ENCODE measurements at regions not wholly inside any gene's neighbourhood (a gene's known extent, or its start where the extent isn't known, plus 50 kb on each side); places are given as distances from the start of the nearest gene placed in this dataset.

DNA sequence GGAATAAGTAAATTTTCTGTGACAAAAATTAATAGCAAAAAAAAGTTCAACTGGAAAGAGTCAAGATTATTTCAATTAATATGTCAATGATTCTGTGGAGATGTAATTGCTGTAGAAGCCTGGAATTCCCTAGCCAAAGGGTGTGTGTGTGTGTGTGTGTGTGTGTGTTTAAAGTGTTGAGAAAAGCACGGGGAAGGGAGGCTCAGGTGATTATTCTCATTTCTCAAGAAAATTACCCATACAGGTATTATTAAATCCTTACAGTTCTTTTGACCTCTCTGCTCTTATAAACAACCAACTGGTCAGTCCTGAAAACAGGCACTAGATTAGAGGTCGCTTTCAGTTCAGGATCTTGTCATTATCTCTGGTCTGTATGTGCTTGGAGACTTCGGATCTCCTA lies 129.3 kb upstream of the SASH1 start:
- no peak overlapping the region for H3K4me3 ChIP-seq

DNA sequence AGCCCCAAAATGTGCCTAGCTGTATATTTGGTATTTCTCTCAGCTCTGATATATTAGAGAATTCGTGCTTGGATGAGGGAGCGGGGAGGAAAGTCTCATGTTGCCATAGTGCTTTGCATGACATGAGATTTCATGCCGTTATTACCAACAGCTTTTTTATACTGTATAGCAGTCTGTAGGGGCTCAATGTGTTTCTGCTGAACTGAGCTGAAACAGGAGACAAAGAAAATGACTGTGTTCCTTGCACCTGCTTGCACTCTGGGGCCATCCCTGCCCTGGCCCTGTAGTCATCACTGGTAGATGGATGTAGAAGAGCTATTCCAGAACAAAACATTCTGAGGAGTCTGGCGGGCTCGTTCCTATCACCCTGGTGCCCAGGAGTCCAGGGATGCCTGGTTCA lies 128.0 kb upstream of the SASH1 start:
- Histone ChIP-seq H3K27me3 (peaks cover 0 to 8% (median 0%) of the 10 kb centered on the region in 7 donors), H3K27ac (no peak overlapping the region), H3K4me1 (peaks cover 0 to 12% (median 7%) of the 10 kb centered on the region in 9 donors), H3K36me3 (no peaks in the 10 kb centered on the region), H3K9me3 (no peaks in the 10 kb centered on the region), H3K4me3 (no peak overlapping the region)
- no peak for DNase-seq
- ATAC-seq = no peak
- 94% methylated on average over 5 of the region's 5 CpGs for WGBS, 2 donors
- intact Hi-C loops (cut with DNase I) = no loop called here
- TF ChIP-seq, protein P1, sequence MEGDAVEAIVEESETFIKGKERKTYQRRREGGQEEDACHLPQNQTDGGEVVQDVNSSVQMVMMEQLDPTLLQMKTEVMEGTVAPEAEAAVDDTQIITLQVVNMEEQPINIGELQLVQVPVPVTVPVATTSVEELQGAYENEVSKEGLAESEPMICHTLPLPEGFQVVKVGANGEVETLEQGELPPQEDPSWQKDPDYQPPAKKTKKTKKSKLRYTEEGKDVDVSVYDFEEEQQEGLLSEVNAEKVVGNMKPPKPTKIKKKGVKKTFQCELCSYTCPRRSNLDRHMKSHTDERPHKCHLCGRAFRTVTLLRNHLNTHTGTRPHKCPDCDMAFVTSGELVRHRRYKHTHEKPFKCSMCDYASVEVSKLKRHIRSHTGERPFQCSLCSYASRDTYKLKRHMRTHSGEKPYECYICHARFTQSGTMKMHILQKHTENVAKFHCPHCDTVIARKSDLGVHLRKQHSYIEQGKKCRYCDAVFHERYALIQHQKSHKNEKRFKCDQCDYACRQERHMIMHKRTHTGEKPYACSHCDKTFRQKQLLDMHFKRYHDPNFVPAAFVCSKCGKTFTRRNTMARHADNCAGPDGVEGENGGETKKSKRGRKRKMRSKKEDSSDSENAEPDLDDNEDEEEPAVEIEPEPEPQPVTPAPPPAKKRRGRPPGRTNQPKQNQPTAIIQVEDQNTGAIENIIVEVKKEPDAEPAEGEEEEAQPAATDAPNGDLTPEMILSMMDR (IDR thresholded peaks at IDR 0.05) = no peak

More for the DNA sequence above, 129.3 kb upstream of the SASH1 start:
- DNase-seq (no peak), ATAC-seq (no peak)
- no peaks in the 10 kb centered on the region for H3K36me3 ChIP-seq
- H3K27ac ChIP-seq = no peak overlapping the region
- H3K27me3 ChIP-seq = peaks cover 0 to 21% (median 0%) of the 10 kb centered on the region in 7 donors
- H3K9me3 ChIP-seq = no peaks in the 10 kb centered on the region
- TF ChIP-seq, protein P1 (IDR thresholded peaks at IDR 0.05) = no peak
- 80 to 84% methylated on average over 3 of the region's 3 CpGs for WGBS, 2 donors
- intact Hi-C loops (cut with DNase I) = no loop called here
- peaks cover 0 to 6% (median 3%) of the 10 kb centered on the region in 9 donors for H3K4me1 ChIP-seq

DNA sequence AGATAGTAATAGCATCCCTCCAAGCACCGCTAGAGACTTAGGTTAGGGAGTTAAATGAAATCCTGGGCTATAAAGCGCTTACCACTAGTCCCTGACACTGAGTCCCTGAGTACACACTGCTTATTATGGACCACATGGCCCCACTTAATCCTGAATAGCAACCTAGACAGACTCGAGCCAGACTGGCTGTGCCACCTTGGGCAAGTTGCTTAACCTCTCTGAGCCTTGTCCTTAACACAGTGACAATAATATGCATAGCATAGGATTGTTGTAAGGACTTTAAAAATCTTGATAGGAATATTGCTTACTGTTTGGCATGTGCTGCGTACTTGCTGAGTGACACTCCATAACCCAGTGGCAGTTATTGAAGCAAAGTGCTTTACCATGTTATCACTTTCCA lies 125.6 kb upstream of the SASH1 start:
- H3K27me3 ChIP-seq = peaks cover 0 to 6% (median 0%) of the 10 kb centered on the region in 7 donors
- ATAC-seq (no peak), DNase-seq (no peak)
- no peaks in the 10 kb centered on the region for H3K9me3 ChIP-seq
- H3K36me3 ChIP-seq = no peaks in the 10 kb centered on the region
- peaks cover 0 to 12% (median 7%) of the 10 kb centered on the region in 9 donors for H3K4me1 ChIP-seq
- intact Hi-C loops (cut with DNase I) = no loop called here
- whole genome bisulfite sequencing, 2 donors = 92 to 94% methylated on average over 4 of the region's 4 CpGs
- TF ChIP-seq, protein P1 (IDR thresholded peaks at IDR 0.05) = no peak
- H3K4me3 ChIP-seq = no peak overlapping the region
- no peak overlapping the region for H3K27ac ChIP-seq

DNA sequence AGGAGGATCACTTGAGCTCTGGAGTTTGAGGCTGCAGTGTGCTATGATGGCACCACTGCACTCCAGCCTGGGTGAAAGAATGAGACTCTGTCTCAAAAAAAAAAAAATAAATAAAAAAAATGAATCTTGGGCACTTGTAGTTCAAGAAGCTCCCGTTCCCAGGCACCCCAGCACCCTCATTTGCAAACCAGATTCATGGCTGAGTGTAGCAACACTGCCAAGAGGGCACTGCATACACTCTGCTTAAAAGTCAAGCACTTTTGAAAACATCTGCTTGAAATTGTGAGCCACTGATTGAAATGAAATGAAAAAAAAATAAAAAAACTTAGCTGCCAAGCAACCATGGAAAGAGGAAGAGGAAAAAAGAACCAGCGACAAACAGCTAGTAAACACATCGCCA lies 124.7 kb upstream of the SASH1 start:
- peaks cover 0 to 12% (median 7%) of the 10 kb centered on the region in 9 donors for H3K4me1 ChIP-seq

More for the DNA sequence above, 124.7 kb upstream of the SASH1 start:
- Histone ChIP-seq H3K27ac (peak overlapping the region in 6 of 10 donors; percentile 26 to 61 (median 50)), H3K9me3 (no peaks in the 10 kb centered on the region), H3K4me3 (no peak overlapping the region), H3K36me3 (no peaks in the 10 kb centered on the region), H3K27me3 (peaks cover 0 to 5% (median 0%) of the 10 kb centered on the region in 7 donors)
- 81 to 86% methylated on average over 3 of the region's 3 CpGs for WGBS, 2 donors
- intact Hi-C loops (cut with DNase I) = no loop called here
- DNase-seq (no peak), ATAC-seq (no peak)
- TF ChIP-seq, protein P1 (IDR thresholded peaks at IDR 0.05) = no peak

All from heart right ventricle (tissue), 16 donors.